NAMALWA (cell line): ENCODE measurements at regions not wholly inside any gene's neighbourhood (a gene's known extent, or its start where the extent isn't known, plus 50 kb on each side); places are given as distances from the start of the nearest gene placed in this dataset.
"Not testable (repeated sequence)": the region's sequence is repeated elsewhere in the genome, so short reads cannot be mapped to it uniquely, and the experiment has no call there.

ENCODE experiments used
- DNase-seq: peaks from one replicate; pipeline ENCODE4 v3.0.0-alpha.2; 2015; ENCODE audit warnings: low spot score

- no peak for DNase-seq
Measured at GRCh38 chr14:43041976-43042375, 1435.3 kb downstream of the LRFN5 start.

- DNase-seq: no peak
Measured at GRCh38 chr14:43041207-43041606, 1434.5 kb downstream of the LRFN5 start.

GRCh38 chr14:43039881-43040280 lies 1433.2 kb downstream of the LRFN5 start:
- no peak for DNase-seq

- DNase-seq: no peak
Measured at GRCh38 chr14:43031598-43031997, 1424.9 kb downstream of the LRFN5 start.

- DNase-seq: no peak
Measured at GRCh38 chr14:43022094-43022800, 1415.6 kb downstream of the LRFN5 start.

GRCh38 chr14:43019826-43020225 lies 1413.2 kb downstream of the LRFN5 start:
- DNase-seq: no peak

- DNase-seq: no peak
Measured at GRCh38 chr14:43014338-43014737, 1407.7 kb downstream of the LRFN5 start.

GRCh38 chr14:43012817-43013216 lies 1406.1 kb downstream of the LRFN5 start:
- no peak for DNase-seq

GRCh38 chr14:43005807-43006206 lies 1399.1 kb downstream of the LRFN5 start:
- no peak for DNase-seq

- DNase-seq: no peak
Measured at GRCh38 chr14:43003845-43004244, 1397.2 kb downstream of the LRFN5 start.

- no peak for DNase-seq
Measured at GRCh38 chr14:43001731-43002130, 1395.1 kb downstream of the LRFN5 start.

GRCh38 chr14:42994051-42994736 lies 1387.5 kb downstream of the LRFN5 start:
- DNase-seq: no peak

- DNase-seq: no peak
Measured at GRCh38 chr14:42992930-42993329, 1386.3 kb downstream of the LRFN5 start.

GRCh38 chr14:42980419-42980818 lies 1373.7 kb downstream of the LRFN5 start:
- DNase-seq: no peak

- DNase-seq: not testable (repeated sequence)
Measured at GRCh38 chr14:42973171-42973570, 1366.5 kb downstream of the LRFN5 start.

- no peak for DNase-seq
Measured at GRCh38 chr14:42965512-42965911, 1358.8 kb downstream of the LRFN5 start.

GRCh38 chr14:42961509-42961908 lies 1354.8 kb downstream of the LRFN5 start:
- DNase-seq: no peak

GRCh38 chr14:42950363-42950762 lies 1343.7 kb downstream of the LRFN5 start:
- no peak for DNase-seq

GRCh38 chr14:42947991-42948390 lies 1341.3 kb downstream of the LRFN5 start:
- DNase-seq: no peak

GRCh38 chr14:42944284-42944683 lies 1337.6 kb downstream of the LRFN5 start:
- DNase-seq: no peak

- no peak for DNase-seq
Measured at GRCh38 chr14:42931308-42931707, 1324.6 kb downstream of the LRFN5 start.

- DNase-seq: peak; percentile 0
Measured at GRCh38 chr14:42929806-42930480, 1323.3 kb downstream of the LRFN5 start.

- no peak for DNase-seq
Measured at GRCh38 chr14:42927313-42927712, 1320.6 kb downstream of the LRFN5 start.
